ENCODE measurements at regions not wholly inside any gene's neighbourhood (a gene's known extent, or its start where the extent isn't known, plus 50 kb on each side); places are given as distances from the start of the nearest gene placed in this dataset.

- intact Hi-C loops (cut with DNase I): no loop called here
- Histone ChIP-seq H3K27ac (no peak overlapping the region), H3K9me3 (no peaks in the 10 kb centered on the region), H3K4me1 (replicated peaks) (no peaks in the 10 kb centered on the region), H3K27me3 (replicated peaks; ENCODE audit: insufficient read depth) (no peaks in the 10 kb centered on the region), H3K36me3 (no peaks in the 10 kb centered on the region), H3K4me3 (no peak overlapping the region)
- TF ChIP-seq POLR2A (IDR thresholded peaks at IDR 0.05) (no peak), CTCF (IDR thresholded peaks at IDR 0.05) (no peak), POLR2AphosphoS5 (IDR thresholded peaks at IDR 0.05) (no peak)
- DNase-seq (ENCODE audit: low spot score): no peak
Observed at GRCh38 chr3:59143447-59143846, 93.6 kb upstream of the CFAP20DC start.

GRCh38 chr3:59142556-59142955 is 92.7 kb upstream of the CFAP20DC start:
- Histone ChIP-seq H3K36me3 (no peaks in the 10 kb centered on the region), H3K27me3 (replicated peaks; ENCODE audit: insufficient read depth) (no peaks in the 10 kb centered on the region), H3K4me3 (no peak overlapping the region), H3K27ac (no peak overlapping the region), H3K4me1 (replicated peaks) (no peaks in the 10 kb centered on the region), H3K9me3 (no peaks in the 10 kb centered on the region)
- intact Hi-C loops (cut with DNase I): no loop called here
- 46% methylated on average over 6 of the region's 6 CpGs for WGBS
- no peak for DNase-seq (ENCODE audit: low spot score)
- TF ChIP-seq POLR2A (IDR thresholded peaks at IDR 0.05): no peak
- no peak for TF ChIP-seq CTCF (IDR thresholded peaks at IDR 0.05)
- TF ChIP-seq POLR2AphosphoS5 (IDR thresholded peaks at IDR 0.05): no peak

- Histone ChIP-seq H3K4me1 (replicated peaks) (no peaks in the 10 kb centered on the region), H3K27ac (no peak overlapping the region), H3K27me3 (replicated peaks; ENCODE audit: insufficient read depth) (no peaks in the 10 kb centered on the region), H3K9me3 (no peaks in the 10 kb centered on the region), H3K36me3 (no peaks in the 10 kb centered on the region), H3K4me3 (no peak overlapping the region)
- DNase-seq (ENCODE audit: low spot score): no peak
- no peak for TF ChIP-seq POLR2AphosphoS5 (IDR thresholded peaks at IDR 0.05)
- no peak for TF ChIP-seq POLR2A (IDR thresholded peaks at IDR 0.05)
- no peak for TF ChIP-seq CTCF (IDR thresholded peaks at IDR 0.05)
- over 99% methylated on average over 7 of the region's 7 CpGs for WGBS
- intact Hi-C loops (cut with DNase I): no loop called here
Observed at GRCh38 chr3:59138966-59139365, 89.1 kb upstream of the CFAP20DC start.

- TF ChIP-seq CTCF (IDR thresholded peaks at IDR 0.05) (no peak), POLR2AphosphoS5 (IDR thresholded peaks at IDR 0.05) (no peak), POLR2A (IDR thresholded peaks at IDR 0.05) (no peak)
- intact Hi-C loops (cut with DNase I): no loop called here
- WGBS: 86% methylated on average over 1 of the region's 1 CpG
Observed at GRCh38 chr3:59137415-59137814, 87.6 kb upstream of the CFAP20DC start.

GRCh38 chr3:59136081-59136480 is 86.3 kb upstream of the CFAP20DC start:
- TF ChIP-seq POLR2A (IDR thresholded peaks at IDR 0.05): no peak
- TF ChIP-seq POLR2AphosphoS5 (IDR thresholded peaks at IDR 0.05): no peak
- no peak for TF ChIP-seq CTCF (IDR thresholded peaks at IDR 0.05)
- intact Hi-C loops (cut with DNase I): no loop called here
- WGBS: 91% methylated on average over 2 of the region's 2 CpGs
- Histone ChIP-seq H3K27me3 (replicated peaks; ENCODE audit: insufficient read depth) (no peaks in the 10 kb centered on the region), H3K4me1 (replicated peaks) (no peaks in the 10 kb centered on the region), H3K4me3 (no peak overlapping the region), H3K36me3 (no peaks in the 10 kb centered on the region), H3K9me3 (no peaks in the 10 kb centered on the region), H3K27ac (no peak overlapping the region)
- DNase-seq (ENCODE audit: low spot score): no peak

More at GRCh38 chr3:59137415-59137814, 87.6 kb upstream of the CFAP20DC start:
- Histone ChIP-seq H3K9me3 (no peaks in the 10 kb centered on the region), H3K27ac (no peak overlapping the region), H3K4me3 (no peak overlapping the region), H3K36me3 (no peaks in the 10 kb centered on the region), H3K4me1 (replicated peaks) (no peaks in the 10 kb centered on the region), H3K27me3 (replicated peaks; ENCODE audit: insufficient read depth) (no peaks in the 10 kb centered on the region)
- no peak for DNase-seq (ENCODE audit: low spot score)
